CD4-positive, alpha-beta T cell (primary cell): ENCODE measurements at regions not wholly inside any gene's neighbourhood (a gene's known extent, or its start where the extent isn't known, plus 50 kb on each side); places are given as distances from the start of the nearest gene placed in this dataset.

Experiments used
- ATAC-seq: fragments of 200-7000 bp; cut with Tn5 transposase; one replicate; pipeline ENCODE4 v1.10.0; 2022; ENCODE audit warnings: mild to moderate bottlenecking; ENCODE audit not compliant: poor library complexity
- CTCF ChIA-PET: fragments of 350-600 bp; sonication (Branson Sonifier 250); formaldehyde crosslinking; loops from one replicate; lab custom pipeline; 2021; ENCODE audit warnings: antibody characterized with exemption, inconsistent platforms; lab: Charles Lee
- POLR2A ChIA-PET: fragments of 350-600 bp; sonication (Branson Sonifier 250); formaldehyde crosslinking; loops from one replicate; lab custom pipeline; 2021; ENCODE audit warnings: antibody characterized with exemption, inconsistent platforms; lab: Charles Lee
- DNase-seq, 14 experiments: peaks; one replicate each; pipeline ENCODE4 v3.0.0-alpha.2; 2013 to 2020; ENCODE audit warnings: mixed read lengths in 2 of 14
- H3K27ac ChIP-seq, 2 donors: one replicate each; pipeline versions ENCODE4 v1.5.1 to v1.7.0; 2013; ENCODE audit warnings: low read length in 2 of 2, low read depth in 1 of 2, mild to moderate bottlenecking in 1 of 2
- H3K27me3 ChIP-seq, 2 experiments: 1 replicate in 1 of 2; 2 replicates in 1 of 2; pipeline versions ENCODE4 v1.6.1 to v1.7.0; 2013; ENCODE audit warnings: low read length in 2 of 2, control low read depth in 1 of 2, mild to moderate bottlenecking in 1 of 2, moderate library complexity in 1 of 2; ENCODE audit not compliant: insufficient read depth in 2 of 2, control insufficient read depth in 1 of 2
- H3K36me3 ChIP-seq: one replicate; pipeline ENCODE4 v1.6.1; 2013; ENCODE audit warnings: low read length, control low read depth; ENCODE audit not compliant: insufficient read depth
- H3K4me1 ChIP-seq: one replicate; pipeline ENCODE4 v1.6.1; 2013; ENCODE audit warnings: low read length, control low read depth; ENCODE audit not compliant: insufficient read depth
- H3K4me3 ChIP-seq: one replicate; pipeline ENCODE4 v1.5.1; 2013; ENCODE audit warnings: mild to moderate bottlenecking, low read length, moderate library complexity
- H3K9me3 ChIP-seq, 2 experiments: 1 replicate in 1 of 2; 2 replicates in 1 of 2; pipeline versions ENCODE4 v1.6.1 to v1.7.0; 2013; ENCODE audit warnings: low read length in 2 of 2, mild to moderate bottlenecking in 2 of 2, control low read depth in 1 of 2, moderate library complexity in 1 of 2; ENCODE audit not compliant: control insufficient read depth in 1 of 2, insufficient read depth in 1 of 2
- H3K27ac Mint-ChIP-seq: one replicate; pipeline ENCODE4 v1.8.0; 2020; ENCODE audit warnings: mixed read lengths
- H3K27me3 Mint-ChIP-seq: one replicate; pipeline ENCODE4 v1.8.0; 2021; ENCODE audit warnings: mixed read lengths
- H3K36me3 Mint-ChIP-seq: one replicate; pipeline ENCODE4 v1.8.0; 2021; ENCODE audit warnings: low read depth, mixed read lengths
- H3K4me1 Mint-ChIP-seq: one replicate; pipeline ENCODE4 v1.8.0; 2021; ENCODE audit warnings: low read depth, mixed read lengths
- H3K4me3 Mint-ChIP-seq: one replicate; pipeline ENCODE4 v1.8.0; 2020; ENCODE audit warnings: mild to moderate bottlenecking, mixed read lengths
- H3K9me3 Mint-ChIP-seq: one replicate; pipeline ENCODE4 v1.8.0; 2020; ENCODE audit warnings: mixed read lengths
- intact Hi-C, 2 experiments: fragments of 100-400 bp; cut with DNase I in 1 of 2; cut with micrococcal nuclease in 1 of 2; formaldehyde crosslinking; loops; one replicate each; pipeline versions ENCODE4 v1.15.1 to v1.9.0; 2023 to 2025; cut with DNase I, micrococcal nuclease
- TF ChIP-seq, protein P1 (sequence below): fragments of 200-600 bp; IDR thresholded peaks from one replicate; pipeline ENCODE4 v1.8.0; 2022; ENCODE audit warnings: antibody characterized with exemption, mild to moderate bottlenecking

- POLR2A ChIA-PET = no interaction called here
- no peaks in the 10 kb centered on the region for H3K36me3 Mint-ChIP-seq
- H3K4me1 Mint-ChIP-seq = no peaks in the 10 kb centered on the region
- H3K36me3 ChIP-seq = no peaks in the 10 kb centered on the region
- H3K27me3 ChIP-seq = no peaks in the 10 kb centered on the region
- TF ChIP-seq, protein P1, sequence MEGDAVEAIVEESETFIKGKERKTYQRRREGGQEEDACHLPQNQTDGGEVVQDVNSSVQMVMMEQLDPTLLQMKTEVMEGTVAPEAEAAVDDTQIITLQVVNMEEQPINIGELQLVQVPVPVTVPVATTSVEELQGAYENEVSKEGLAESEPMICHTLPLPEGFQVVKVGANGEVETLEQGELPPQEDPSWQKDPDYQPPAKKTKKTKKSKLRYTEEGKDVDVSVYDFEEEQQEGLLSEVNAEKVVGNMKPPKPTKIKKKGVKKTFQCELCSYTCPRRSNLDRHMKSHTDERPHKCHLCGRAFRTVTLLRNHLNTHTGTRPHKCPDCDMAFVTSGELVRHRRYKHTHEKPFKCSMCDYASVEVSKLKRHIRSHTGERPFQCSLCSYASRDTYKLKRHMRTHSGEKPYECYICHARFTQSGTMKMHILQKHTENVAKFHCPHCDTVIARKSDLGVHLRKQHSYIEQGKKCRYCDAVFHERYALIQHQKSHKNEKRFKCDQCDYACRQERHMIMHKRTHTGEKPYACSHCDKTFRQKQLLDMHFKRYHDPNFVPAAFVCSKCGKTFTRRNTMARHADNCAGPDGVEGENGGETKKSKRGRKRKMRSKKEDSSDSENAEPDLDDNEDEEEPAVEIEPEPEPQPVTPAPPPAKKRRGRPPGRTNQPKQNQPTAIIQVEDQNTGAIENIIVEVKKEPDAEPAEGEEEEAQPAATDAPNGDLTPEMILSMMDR = no peak
- no peak overlapping the region for H3K27ac Mint-ChIP-seq
- H3K9me3 ChIP-seq = no peaks in the 10 kb centered on the region
- no peak overlapping the region for H3K27ac ChIP-seq
- no peak for ATAC-seq
- peaks cover 6% of the 10 kb centered on the region for H3K9me3 Mint-ChIP-seq
- CTCF ChIA-PET = no interaction called here
- intact Hi-C loops = no loop called here
- H3K4me1 ChIP-seq = no peaks in the 10 kb centered on the region
- H3K27me3 Mint-ChIP-seq = no peaks in the 10 kb centered on the region
- H3K4me3 Mint-ChIP-seq = no peak overlapping the region
- no peak overlapping the region for H3K4me3 ChIP-seq
- DNase-seq = no peak
Observed at GRCh38 chr4:54794579-54794978, 136.8 kb downstream of the KIT start.

- Histone ChIP-seq H3K36me3 (no peaks in the 10 kb centered on the region), H3K9me3 (no peaks in the 10 kb centered on the region), H3K27ac (no peak overlapping the region), H3K4me3 (no peak overlapping the region), H3K4me1 (no peaks in the 10 kb centered on the region), H3K27me3 (no peaks in the 10 kb centered on the region)
- Mint-ChIP-seq H3K4me1 (no peaks in the 10 kb centered on the region), H3K27me3 (no peaks in the 10 kb centered on the region), H3K36me3 (no peaks in the 10 kb centered on the region), H3K27ac (no peak overlapping the region), H3K4me3 (no peak overlapping the region), H3K9me3 (peaks cover 4% of the 10 kb centered on the region)
- intact Hi-C loops = no loop called here
- ATAC-seq (no peak), DNase-seq (peak in 1 of 14 experiments; percentile 3)
- ChIA-PET POLR2A (no interaction called here), CTCF (no interaction called here)
- TF ChIP-seq, protein P1 = no peak
Observed at GRCh38 chr4:54793856-54794422, 136.2 kb downstream of the KIT start.
